GM21515 (cell line): ENCODE measurements at regions not wholly inside any gene's neighbourhood (a gene's known extent, or its start where the extent isn't known, plus 50 kb on each side); places are given as distances from the start of the nearest gene placed in this dataset.

Experiments
- ATAC-seq: cut with Tn5 transposase; IDR thresholded peaks from one replicate; pipeline ENCODE4 v1.9.1; 2021; ENCODE audit not compliant: unreplicated experiment

DNA sequence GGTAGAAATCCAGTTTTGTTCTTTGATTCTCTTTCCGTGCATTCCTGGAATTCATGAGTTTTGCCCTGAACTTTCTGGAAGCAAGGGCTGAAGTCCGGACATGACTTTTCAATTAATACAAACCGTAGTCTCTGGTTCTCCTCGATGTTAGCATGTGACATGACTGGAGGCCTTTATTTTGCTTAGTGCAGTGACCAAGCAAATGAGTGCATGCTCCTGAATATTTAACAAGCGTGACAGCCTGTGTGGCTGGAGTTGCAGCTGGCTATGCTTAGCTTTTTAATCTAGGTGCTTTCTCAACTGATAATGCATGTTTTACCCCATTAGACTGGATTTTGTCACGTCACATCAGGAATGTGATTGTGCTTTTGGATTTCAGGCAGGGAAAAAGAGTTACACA lies 302.1 kb downstream of the MAP2K6 start:
- ATAC-seq, result no peak

DNA sequence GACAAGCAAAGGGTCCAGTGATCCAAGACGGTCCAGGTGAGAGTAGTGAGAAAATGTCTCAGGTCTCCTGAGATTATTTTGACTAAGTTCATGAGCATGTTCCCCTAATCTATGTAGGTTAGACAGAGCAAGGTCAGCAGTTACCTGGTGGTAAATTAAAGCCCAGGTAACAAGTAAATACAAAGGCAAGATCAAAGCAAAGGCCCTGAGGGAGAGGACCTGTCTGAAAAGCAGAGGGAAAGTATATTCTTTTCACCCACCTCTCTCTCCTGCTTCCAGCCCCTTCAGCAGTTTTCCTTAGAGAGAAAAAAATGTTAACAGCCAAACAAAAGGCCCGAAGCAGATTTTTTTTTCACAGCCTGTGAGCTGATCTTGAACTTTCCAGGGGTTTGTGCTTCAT lies 302.7 kb downstream of the MAP2K6 start:
- no peak for ATAC-seq

DNA sequence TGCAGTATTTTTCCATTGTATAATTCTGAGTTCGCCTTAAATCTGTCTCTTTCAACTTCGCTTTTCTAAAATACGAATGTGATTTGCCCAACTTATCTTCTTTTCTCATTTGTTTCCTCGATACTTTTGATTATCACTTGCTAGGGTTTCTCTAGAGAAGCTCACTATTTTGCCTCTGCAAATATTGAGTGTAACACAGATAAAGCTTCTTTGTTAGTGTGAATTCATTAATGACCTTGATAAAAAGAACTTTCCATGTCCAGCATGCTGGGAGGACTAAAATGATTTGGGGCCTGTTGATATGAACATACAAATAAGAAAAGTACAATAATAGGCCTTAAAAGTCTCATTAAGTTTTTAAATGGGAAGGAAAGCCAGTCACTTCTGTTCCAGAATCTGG lies 303.3 kb downstream of the MAP2K6 start:
- ATAC-seq, result no peak

DNA sequence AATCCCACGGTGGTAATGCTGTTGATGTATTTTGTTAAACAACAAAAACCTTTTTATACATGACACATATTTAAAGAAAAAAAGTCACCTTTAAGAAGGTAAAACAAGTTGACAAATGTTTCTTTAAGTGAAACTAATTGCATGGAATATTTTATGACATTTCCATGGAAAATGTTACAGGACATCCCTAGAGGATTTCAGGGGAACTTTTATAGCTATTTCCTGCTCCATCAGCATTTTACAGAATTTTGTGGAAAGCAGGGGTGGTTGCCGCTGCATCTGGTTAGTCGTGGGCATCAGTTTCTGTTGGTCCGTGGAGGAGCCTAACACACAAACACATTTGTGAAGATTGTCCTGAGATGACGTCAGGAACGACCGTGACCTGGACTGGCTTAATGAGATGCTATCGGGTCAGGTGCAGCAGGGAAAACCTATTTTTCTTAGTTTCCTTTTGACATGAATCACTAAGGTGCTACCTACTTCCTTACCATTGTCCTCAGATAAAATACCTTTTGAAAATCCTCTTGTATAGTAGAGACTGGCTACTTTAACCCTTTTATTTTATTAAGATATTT lies 305.1 kb downstream of the MAP2K6 start:
- no peak for ATAC-seq

DNA sequence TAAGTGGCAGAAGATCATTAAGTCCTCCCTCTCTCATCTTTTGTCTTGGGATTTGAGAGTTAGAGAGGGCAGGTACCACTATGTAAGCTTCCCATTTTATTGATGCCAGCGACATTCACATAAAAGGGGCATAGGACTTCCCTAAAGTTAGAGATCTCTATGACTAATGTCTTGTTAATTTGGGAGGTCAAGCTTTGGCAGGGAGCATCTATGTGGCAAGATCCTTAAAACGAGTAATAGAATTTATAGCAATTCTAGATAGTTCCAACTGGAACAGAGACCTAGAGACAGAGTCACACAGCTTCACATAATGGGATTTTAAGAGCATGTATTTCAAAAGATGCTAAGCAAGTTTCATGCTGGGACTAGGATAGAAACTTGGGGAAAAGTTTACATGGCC lies 308.0 kb downstream of the MAP2K6 start:
- ATAC-seq, result no peak

DNA sequence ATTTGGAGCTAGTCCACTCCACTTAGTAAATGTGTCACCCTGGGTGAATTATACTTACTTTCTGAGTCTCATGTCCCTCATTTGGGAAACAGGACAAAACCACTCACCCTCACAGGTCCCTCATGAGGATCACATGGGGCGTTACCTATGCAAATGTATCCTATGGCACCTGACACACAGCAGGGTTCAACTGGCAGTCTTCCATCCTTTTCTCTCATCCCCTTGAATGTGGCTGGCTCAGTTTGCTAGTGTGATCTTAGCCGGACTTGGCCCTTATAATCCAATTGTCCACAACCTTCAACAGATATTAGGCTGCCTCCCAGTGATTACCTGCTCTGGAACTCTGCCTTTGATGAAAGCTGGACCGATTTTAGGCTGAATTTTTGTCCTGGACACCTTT lies 308.8 kb downstream of the MAP2K6 start:
- ATAC-seq, result no peak

DNA sequence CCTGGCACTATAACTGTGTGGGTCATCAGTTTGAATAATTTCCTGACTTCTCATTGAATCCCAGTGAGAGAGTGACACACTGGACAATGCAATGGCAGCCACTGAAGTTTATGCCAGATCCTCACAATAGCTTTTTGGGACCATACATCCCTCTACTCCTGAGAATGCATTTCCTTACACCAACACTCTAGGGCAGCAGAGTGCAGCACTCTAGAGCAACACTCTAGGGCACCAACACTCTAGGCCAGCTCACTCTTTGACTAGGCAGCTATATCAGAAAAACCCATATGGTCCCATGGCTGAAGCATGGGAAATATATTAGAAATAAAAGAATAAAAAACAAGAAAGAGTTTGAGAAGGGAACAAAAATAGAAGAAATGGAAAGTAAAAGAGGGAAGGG lies 309.2 kb downstream of the MAP2K6 start:
- ATAC-seq, result no peak

DNA sequence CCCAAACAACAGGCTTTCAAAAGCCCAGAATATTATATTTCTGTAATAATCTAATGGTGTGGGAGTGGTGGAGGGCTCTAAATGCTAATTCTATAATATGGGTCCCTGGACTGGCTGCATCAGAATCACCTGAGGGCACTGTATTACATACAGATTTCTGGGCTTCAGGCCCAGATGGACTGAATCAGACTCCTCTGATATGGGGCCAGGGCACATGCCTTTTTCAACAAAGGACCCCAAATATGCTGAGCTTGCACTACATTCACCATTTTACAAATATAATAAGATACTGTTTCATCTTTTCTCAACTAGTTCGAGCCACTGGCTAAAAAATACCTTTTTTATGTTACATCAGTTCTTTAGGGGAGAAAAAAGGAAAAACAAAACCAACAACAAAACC lies 309.7 kb downstream of the MAP2K6 start:
- no peak for ATAC-seq

DNA sequence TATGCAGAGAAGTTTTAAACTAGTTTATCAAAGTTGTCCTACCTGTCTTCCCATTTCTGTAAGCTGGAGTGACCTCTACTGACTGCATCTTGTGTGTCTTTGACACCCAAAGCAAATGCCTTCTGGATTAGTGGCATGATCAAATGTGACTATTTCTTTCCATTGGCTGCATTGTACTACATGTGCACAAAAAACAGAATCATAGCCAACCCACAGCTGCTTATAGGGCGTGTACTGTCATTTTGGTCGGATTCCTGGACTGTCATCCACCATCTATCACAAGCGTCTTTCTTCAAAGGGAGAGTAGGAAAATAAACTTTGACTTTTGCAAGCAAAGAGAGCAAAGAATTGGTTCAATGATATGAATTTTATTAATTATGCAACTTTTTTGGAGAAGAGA lies 310.6 kb downstream of the MAP2K6 start:
- ATAC-seq, result no peak

DNA sequence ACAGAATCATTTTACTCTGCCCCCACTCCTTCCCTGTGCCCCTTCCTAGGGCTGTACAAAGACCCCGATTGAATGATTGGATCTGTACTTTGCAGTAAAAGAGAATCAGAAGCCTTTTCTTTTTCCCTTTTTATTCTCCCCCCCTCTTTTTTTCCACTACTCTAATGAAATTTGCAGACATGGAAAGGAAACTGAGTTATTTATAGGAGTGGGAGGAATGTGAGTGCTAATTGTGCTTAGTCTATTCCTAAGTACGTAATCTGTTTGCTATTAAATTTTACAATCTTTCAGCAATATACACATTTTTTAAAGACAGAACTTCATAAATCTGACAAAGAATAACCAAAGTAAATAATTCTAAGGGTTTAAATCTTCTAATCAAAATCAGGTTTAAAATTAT lies 314.3 kb downstream of the MAP2K6 start:
- no peak for ATAC-seq

DNA sequence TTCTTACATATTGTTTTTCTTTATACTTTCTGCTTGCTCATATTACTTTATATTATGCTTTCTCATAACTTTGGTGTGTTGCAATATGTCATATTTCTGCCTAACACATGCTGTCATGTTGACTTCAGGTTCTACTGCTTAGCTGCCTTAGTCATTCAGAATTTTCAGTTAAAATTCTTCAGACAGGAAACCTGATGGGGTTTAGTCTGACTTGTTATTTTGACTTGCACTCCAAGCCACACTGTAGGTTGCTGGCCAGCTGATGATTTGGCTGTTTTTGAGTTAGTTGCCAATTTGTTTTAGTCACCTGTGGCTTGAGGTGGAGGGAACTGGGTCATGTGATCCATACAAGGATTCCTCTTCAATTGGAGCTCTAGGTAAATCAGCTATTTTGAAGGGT lies 315.4 kb downstream of the MAP2K6 start:
- ATAC-seq, result no peak

DNA sequence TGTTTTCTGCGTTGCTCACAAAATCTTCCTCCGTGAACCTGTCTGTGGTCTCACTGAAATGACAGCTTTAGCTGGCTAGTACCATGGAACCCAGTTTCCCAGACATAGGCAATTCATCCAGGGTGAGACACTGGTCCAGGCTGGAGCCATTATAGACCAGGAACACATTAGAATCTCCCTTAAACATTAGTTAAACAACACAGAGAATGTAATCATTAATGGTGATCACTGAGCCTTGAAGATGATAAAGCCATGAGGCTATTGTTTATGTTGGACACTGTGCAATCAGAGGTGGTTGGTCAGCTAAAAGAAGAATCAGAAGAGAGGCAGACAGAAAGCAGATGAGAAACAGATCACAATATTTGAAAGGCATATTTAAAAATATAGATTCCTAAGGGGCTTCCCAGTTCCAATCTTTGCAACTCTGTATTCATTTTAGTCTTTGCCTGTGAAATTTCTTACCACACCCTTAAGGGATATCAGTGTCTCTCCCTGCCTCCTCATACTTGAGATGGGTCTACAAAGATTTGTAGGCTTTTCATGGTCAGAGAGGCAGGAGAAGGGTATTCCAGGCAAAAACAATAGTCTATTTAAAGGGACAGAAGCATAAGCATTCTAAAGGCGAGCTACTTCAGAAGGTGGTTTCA lies 317.9 kb downstream of the MAP2K6 start:
- no peak for ATAC-seq

DNA sequence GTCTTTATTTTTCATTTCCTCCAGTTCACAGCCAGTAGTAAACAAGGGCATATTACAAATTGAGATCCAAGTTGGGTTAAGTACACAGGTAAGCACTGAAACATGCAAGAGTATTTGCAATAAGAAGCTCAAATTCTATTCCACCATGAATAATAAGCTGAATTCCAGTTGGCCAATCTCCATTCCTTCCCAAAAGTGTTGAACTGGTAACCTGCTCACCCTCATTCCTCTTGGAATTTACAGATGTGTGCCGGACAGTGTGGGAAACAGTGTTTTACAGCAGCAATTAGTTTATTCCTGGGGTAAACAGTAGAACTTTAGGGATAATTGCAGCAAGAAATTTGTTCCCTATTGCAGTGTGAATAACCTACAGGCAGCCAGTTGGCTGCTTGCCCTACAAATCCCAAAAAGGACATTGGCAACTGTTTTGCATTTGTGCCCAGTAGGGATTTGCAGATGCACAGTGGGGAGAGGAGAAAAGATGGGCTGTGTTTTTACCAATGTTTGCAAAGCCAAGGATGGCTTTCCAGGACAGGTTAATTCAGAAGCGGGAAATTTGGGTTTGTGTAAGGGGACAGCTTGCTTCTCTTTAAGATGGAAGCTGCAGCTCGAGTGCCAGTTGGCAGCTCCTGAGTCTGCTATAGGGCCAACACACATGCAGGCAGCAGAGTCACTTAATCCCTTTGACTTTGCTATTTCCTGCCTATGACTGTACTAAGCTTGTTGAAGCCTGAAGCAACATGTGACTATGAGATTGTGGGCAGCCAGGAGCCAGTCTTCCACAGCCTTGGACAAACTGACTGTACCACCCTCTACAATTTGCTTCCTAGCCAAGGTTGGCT lies 318.9 kb downstream of the MAP2K6 start:
- no peak for ATAC-seq

DNA sequence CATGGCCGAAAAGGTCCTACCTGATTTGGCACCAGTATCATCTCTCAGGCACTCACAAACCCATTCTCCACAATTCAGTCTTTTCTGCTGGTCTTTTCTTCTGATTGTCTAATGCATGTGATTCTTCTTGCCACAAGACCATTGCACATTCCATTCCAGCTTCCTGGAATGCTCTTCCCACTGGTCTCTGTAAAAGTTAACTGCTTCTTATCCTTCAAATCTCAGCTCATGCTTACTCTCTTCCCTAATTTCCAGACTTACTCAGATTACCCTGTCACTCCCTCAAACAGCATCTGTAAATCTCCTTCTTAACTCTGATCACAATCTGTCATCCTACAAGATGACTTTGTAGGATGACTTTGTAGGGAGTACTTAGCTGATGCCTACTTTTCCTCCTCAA lies 320.2 kb downstream of the MAP2K6 start:
- no peak for ATAC-seq

DNA sequence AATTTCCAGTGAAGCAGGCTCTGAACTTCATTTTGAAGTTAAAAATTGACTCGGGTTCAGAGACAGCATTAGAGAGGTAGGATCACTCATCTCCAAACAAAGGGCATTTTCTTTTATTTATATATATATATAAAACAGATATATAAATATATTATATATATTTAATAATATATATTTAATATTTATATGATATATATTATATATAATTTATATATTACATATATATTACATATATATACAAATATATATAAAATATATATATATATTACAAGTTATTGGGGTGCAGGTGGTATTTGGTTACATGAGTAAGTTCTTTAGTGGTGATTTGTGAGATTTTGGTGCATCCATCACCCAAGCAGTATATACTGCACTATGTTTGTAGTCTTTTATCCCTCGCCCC lies 320.8 kb downstream of the MAP2K6 start:
- ATAC-seq, result no peak

DNA sequence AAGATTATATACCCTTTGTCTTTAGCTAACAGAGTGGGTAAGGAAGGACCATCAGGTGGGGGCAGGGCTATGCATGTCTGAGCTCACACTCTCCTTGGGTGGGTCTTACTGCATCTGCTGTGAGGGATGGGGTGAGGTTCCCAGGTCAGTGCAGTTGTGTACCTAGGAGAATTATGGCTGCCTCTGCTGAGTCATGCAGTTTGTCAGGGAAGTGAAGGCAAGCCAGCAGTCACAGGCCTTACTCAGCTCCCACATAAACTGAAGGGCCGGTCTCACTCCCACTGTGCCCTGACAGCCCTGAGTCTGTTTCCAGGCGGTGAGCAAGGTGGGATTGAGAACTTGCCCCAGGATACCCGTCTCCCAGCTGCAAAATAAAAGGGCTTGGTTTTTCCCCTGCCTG lies 328.6 kb downstream of the MAP2K6 start:
- no peak for ATAC-seq

DNA sequence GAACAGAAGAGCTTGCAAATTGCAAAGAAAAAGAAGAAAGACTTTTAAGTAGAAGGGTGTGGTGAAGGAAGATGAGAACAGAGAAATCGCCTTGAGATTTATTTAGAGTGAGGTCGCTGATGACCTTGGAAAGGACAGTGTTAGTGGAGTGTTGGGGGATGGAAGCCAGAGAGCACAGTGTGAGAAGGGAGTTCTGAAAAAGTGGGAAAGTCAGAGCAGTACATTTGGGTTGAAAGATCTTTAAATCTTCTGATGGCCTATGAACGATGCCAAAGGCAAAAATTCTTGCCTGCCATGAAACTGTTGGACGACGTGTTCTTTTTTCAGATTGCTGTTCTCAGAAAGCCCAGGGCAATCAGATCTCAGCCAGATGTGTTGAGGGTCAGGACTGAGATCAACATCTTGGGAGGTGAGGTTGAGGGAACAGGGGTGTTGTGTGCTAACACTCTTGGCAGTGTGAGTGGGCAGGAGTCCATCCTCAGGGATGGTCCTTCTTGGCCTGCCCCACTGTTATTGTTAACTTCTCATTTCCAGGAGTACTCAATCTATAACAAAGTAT lies 330.1 kb downstream of the MAP2K6 start:
- ATAC-seq, result no peak

DNA sequence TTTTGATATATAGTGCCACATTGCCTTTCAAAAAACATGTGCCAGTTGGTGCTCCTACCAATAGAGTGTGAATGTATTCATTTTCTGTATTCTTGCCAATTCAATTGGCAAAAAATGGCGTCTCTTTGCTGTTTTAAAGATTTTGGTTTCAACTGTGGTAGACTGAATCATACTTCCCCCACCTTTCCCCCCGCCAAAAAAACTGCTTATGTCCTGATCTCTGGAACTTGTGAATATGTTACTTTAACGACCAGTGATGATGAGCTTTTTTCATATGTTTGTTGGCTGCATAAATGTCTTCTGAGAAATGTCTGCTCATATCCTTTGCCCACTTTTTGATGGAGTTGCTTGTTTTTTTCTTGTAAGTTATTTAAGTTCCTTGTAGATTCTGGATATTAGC lies 325.1 kb upstream of the KCNJ16 start:
- no peak for ATAC-seq

DNA sequence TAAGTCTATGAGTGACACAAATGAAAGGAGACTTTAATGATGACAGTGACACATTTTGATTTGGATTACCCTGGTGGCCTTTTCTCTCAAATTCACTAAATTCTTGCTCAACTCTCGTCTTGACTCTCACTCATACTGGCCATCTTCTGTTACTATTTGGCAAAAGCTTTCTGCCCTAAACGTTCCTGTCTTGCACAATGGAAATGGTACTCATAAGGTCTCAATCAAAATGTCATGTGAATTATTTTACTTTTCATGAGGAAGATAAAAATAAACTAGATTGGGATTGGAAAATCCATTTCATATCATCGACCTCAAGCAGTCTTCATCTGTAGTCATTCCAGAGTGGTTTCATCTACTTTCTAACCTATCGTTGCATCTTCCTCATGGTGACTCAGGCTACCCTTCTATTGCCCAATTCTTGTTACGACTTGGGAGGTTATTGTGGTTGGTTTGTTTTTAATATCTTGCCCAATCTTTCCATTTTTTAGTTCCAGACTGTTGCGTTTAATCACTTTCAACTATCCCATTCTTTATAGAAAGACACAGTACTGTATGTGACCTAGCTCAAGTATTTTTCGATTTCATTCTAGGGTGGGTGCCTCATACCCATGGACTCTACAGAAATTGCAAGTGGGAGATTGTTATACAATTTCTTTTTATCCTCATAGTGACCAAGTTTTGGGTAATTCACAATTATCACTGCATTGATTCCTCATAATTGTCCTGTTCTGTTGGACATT lies 317.2 kb upstream of the KCNJ16 start:
- ATAC-seq, result no peak

DNA sequence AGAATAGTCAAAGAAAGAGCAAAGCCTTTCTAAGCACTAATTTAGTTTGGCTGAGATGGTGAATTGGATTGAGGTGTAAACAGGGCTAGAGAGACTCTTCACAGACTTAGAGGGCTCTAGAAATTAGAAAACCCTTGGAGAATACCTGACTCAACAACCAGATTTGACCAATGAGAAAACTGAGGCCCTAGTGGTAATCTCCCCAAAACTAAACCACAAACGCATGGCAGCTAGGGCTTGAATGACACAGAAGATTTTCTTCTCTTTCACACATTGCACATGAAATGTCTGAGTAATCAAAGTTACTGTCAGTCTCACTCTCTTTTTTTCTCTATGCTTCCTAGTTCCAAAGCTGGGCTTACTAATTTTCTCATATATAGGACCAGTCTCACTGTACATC lies 314.5 kb upstream of the KCNJ16 start:
- ATAC-seq, result no peak

DNA sequence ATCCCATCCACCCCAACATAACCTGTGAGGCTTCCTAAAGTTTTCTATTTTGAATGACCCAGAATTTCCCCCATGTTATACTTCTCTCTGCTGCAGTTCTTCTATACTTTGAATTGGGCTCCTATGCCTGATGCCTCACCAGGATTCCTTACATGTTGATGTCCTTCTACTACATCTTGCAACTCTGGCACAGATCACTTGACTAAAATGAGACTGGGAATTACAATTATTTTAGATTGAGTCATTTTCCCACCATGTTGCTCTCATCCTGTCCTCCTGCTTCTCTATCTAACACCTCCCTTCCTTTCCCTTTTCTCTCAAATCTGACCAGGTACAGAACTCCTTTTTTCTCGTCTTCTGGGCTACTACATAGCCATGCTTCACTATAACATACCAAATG lies 314.0 kb upstream of the KCNJ16 start:
- ATAC-seq, result no peak
